PC-3 (cell line): ENCODE measurements at regions not wholly inside any gene's neighbourhood (a gene's known extent, or its start where the extent isn't known, plus 50 kb on each side); places are given as distances from the start of the nearest gene placed in this dataset.

Experiments
- EZH2 ChIP-seq: fragments of 300-600 bp; sonication (generic); IDR thresholded peaks from one replicate; pipeline ENCODE4 v1.6.1; 2017; ENCODE audit warnings: antibody characterized with exemption, mild to moderate bottlenecking, low read length; ENCODE audit not compliant: unreplicated experiment
- EZH2phosphoT487 ChIP-seq: fragments of 300-600 bp; sonication (generic); IDR thresholded peaks from 2 replicates; pipeline ENCODE4 v1.6.1; 2018; ENCODE audit warnings: mild to moderate bottlenecking, antibody characterized with exemption, low read length, borderline replicate concordance
- TF ChIP-seq, protein P1 (sequence below): fragments of 300-600 bp; sonication (generic); conservative IDR thresholded peaks from 2 replicates; pipeline ENCODE4 v1.5.1; 2017; ENCODE audit warnings: antibody characterized with exemption, low read depth, mild to moderate bottlenecking, low read length

DNA sequence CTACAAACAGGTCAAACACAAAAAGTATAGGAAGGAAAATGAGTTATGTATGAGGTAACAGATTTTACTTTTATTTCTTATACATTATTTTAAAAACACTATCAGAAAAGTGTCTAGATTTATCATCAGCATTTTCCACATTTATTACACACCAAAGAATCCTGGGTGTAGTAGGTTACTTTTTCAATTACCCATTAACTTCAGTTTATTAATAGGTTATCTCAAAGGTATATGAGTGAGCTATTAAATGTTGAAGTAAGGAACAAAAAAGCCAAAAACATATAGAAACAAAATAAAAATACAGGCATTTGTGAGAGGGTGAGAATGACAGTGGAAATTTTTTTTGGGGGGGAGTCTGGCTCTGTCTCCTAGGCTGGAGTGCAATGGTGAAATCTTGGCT, 150.5 kb downstream of the SIM1 start:
- TF ChIP-seq, protein P1, sequence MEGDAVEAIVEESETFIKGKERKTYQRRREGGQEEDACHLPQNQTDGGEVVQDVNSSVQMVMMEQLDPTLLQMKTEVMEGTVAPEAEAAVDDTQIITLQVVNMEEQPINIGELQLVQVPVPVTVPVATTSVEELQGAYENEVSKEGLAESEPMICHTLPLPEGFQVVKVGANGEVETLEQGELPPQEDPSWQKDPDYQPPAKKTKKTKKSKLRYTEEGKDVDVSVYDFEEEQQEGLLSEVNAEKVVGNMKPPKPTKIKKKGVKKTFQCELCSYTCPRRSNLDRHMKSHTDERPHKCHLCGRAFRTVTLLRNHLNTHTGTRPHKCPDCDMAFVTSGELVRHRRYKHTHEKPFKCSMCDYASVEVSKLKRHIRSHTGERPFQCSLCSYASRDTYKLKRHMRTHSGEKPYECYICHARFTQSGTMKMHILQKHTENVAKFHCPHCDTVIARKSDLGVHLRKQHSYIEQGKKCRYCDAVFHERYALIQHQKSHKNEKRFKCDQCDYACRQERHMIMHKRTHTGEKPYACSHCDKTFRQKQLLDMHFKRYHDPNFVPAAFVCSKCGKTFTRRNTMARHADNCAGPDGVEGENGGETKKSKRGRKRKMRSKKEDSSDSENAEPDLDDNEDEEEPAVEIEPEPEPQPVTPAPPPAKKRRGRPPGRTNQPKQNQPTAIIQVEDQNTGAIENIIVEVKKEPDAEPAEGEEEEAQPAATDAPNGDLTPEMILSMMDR = no peak
- TF ChIP-seq EZH2 (no peak), EZH2phosphoT487 (no peak)
